Immature natural killer cell (primary cell): ENCODE measurements at regions not wholly inside any gene's neighbourhood (a gene's known extent, or its start where the extent isn't known, plus 50 kb on each side); places are given as distances from the start of the nearest gene placed in this dataset.
A peak's percentile ranks its signal among the peaks of the same experiment; 100 is the strongest.
"Not testable (repeated sequence)": the region's sequence is repeated elsewhere in the genome, so short reads cannot be mapped to it uniquely, and the experiment has no call there.

Experiments used
- DNase-seq, 3 donors: peaks; one replicate each; pipeline ENCODE4 v3.0.0; 2022; ENCODE audit warnings: mixed read lengths in 1 of 3
- H3K27ac Mint-ChIP-seq, 6 donors: one replicate each; pipeline ENCODE4 v1.8.0; 2020; ENCODE audit warnings: mixed read lengths in 6 of 6, mild to moderate bottlenecking in 5 of 6, inconsistent platforms in 4 of 6, moderate library complexity in 3 of 6
- H3K27me3 Mint-ChIP-seq, 3 donors: one replicate each; pipeline ENCODE4 v1.8.0; 2020 to 2021; ENCODE audit warnings: low read depth in 3 of 3, mild to moderate bottlenecking in 3 of 3, mixed read lengths in 3 of 3, moderate library complexity in 3 of 3, inconsistent platforms in 1 of 3
- H3K36me3 Mint-ChIP-seq, 3 donors: one replicate each; pipeline ENCODE4 v1.8.0; 2020; ENCODE audit warnings: mixed read lengths in 3 of 3, inconsistent platforms in 2 of 3, mild to moderate bottlenecking in 2 of 3
- H3K4me1 Mint-ChIP-seq, 2 donors: one replicate each; pipeline ENCODE4 v1.8.0; 2020; ENCODE audit warnings: inconsistent platforms in 2 of 2, mild to moderate bottlenecking in 2 of 2, mixed read lengths in 2 of 2, moderate library complexity in 1 of 2
- H3K4me3 Mint-ChIP-seq, 5 donors: one replicate each; pipeline ENCODE4 v1.8.0; 2020; ENCODE audit warnings: mild to moderate bottlenecking in 5 of 5, mixed read lengths in 5 of 5, inconsistent platforms in 3 of 5, moderate library complexity in 3 of 5
- H3K9me3 Mint-ChIP-seq, 6 donors: one replicate each; pipeline ENCODE4 v1.8.0; 2020; ENCODE audit warnings: mild to moderate bottlenecking in 6 of 6, mixed read lengths in 6 of 6, inconsistent platforms in 4 of 6, moderate library complexity in 3 of 6

GRCh38 chr5:85466423-85466822, 1081.7 kb upstream of the EDIL3 start:
- H3K27ac Mint-ChIP-seq: no peak overlapping the region
- DNase-seq: no peak
- no peaks in the 10 kb centered on the region for H3K36me3 Mint-ChIP-seq
- H3K27me3 Mint-ChIP-seq: no peaks in the 10 kb centered on the region
- H3K4me3 Mint-ChIP-seq: no peak overlapping the region
- no peaks in the 10 kb centered on the region for H3K4me1 Mint-ChIP-seq
- peaks cover 22 to 78% (median 41%) of the 10 kb centered on the region in 6 donors for H3K9me3 Mint-ChIP-seq

DNA sequence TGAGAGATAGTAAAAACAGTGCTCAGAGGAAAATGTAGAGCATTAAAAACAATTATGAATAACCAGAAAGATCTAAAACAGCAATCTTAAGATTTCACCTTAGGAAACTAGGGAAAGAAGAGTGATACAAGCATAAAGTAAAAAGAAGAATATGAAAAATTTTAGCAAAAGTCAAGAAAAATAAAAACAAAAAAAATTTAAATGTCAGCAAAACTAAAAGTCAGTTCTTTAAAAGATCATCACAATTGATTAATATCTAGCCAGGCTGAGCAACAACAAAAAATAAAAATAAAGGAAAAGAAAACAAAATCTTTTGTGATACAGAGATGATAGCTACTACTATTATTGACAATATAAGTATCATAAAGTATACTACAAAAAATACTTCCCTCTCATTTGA, 1088.1 kb upstream of the EDIL3 start:
- peaks cover 0 to 4% (median 0%) of the 10 kb centered on the region in 3 donors for H3K27me3 Mint-ChIP-seq
- no peaks in the 10 kb centered on the region for H3K36me3 Mint-ChIP-seq
- no peak overlapping the region for H3K27ac Mint-ChIP-seq
- no peak for DNase-seq
- no peaks in the 10 kb centered on the region for H3K4me1 Mint-ChIP-seq
- peaks cover 19 to 72% (median 34%) of the 10 kb centered on the region in 6 donors for H3K9me3 Mint-ChIP-seq
- H3K4me3 Mint-ChIP-seq: no peak overlapping the region

- not testable (repeated sequence) for H3K4me3 Mint-ChIP-seq, DNase-seq, H3K4me1 Mint-ChIP-seq, H3K27ac Mint-ChIP-seq, H3K27me3 Mint-ChIP-seq, H3K36me3 Mint-ChIP-seq
- H3K9me3 Mint-ChIP-seq: peaks cover 12 to 68% (median 22%) of the 10 kb centered on the region in 6 donors
These were observed 1090.5 kb upstream of the EDIL3 start for GRCh38 chr5:85475151-85475550.

DNA sequence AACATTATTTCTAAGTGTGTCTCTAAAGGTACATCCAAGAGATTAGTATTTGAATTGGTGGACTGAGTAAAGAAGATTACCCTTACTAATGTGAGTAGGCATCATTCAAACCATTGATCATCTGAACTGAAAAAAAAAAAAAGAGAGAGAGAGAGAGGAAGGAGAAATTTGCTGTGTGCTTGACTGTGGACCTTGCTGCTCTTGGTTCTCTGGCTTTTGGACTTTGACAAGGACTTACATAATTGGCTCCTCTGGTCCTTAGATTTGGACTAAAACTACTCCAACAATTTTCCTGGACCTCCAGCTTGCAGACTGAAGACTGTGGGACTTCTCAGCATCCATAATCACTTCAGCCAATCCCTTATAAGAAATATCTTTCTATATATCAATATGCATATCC, 1091.9 kb upstream of the EDIL3 start:
- H3K27me3 Mint-ChIP-seq: peaks cover 0 to 4% (median 0%) of the 10 kb centered on the region in 3 donors
- no peak overlapping the region for H3K4me3 Mint-ChIP-seq
- no peak for DNase-seq
- H3K4me1 Mint-ChIP-seq: no peaks in the 10 kb centered on the region
- H3K9me3 Mint-ChIP-seq: peaks cover 8 to 61% (median 24%) of the 10 kb centered on the region in 6 donors
- H3K27ac Mint-ChIP-seq: no peak overlapping the region
- H3K36me3 Mint-ChIP-seq: no peaks in the 10 kb centered on the region

DNA sequence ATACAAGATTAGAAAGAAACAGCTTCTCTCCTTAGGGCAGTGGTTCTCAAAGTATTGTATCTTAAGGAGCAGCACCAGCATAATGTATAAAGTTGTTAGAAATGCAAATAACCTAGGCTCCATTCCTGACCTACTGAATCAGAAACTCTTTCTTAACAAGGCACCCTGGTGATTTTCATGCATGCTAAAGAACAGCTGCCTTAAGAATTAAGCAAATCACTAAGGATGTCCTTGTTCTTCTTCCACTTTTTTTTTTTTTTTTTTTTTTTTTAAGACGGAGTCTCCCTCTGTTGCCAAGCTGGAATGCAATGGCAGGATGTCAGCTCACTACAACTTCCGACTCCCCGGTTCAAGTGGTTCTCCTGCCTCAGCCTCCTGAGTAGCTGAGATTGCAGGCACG, 1095.2 kb upstream of the EDIL3 start:
- no peak for DNase-seq
- Mint-ChIP-seq H3K4me3 (no peak overlapping the region), H3K27ac (no peak overlapping the region), H3K36me3 (no peaks in the 10 kb centered on the region), H3K27me3 (peaks cover 0 to 2% (median 0%) of the 10 kb centered on the region in 3 donors), H3K9me3 (peaks cover 0 to 48% (median 21%) of the 10 kb centered on the region in 6 donors), H3K4me1 (no peaks in the 10 kb centered on the region)

GRCh38 chr5:85484982-85485574, 1100.4 kb upstream of the EDIL3 start:
- no peaks in the 10 kb centered on the region for H3K36me3 Mint-ChIP-seq
- no peak overlapping the region for H3K27ac Mint-ChIP-seq
- H3K4me1 Mint-ChIP-seq: no peaks in the 10 kb centered on the region
- no peak overlapping the region for H3K4me3 Mint-ChIP-seq
- DNase-seq: no peak
- peaks cover 6 to 29% (median 18%) of the 10 kb centered on the region in 6 donors for H3K9me3 Mint-ChIP-seq
- no peaks in the 10 kb centered on the region for H3K27me3 Mint-ChIP-seq

GRCh38 chr5:85488295-85488694, 1103.6 kb upstream of the EDIL3 start:
- no peaks in the 10 kb centered on the region for H3K4me1 Mint-ChIP-seq
- H3K27me3 Mint-ChIP-seq: no peaks in the 10 kb centered on the region
- no peaks in the 10 kb centered on the region for H3K36me3 Mint-ChIP-seq
- no peak overlapping the region for H3K27ac Mint-ChIP-seq
- no peak for DNase-seq
- H3K4me3 Mint-ChIP-seq: no peak overlapping the region
- H3K9me3 Mint-ChIP-seq: peaks cover 10 to 47% (median 29%) of the 10 kb centered on the region in 6 donors

- Mint-ChIP-seq H3K27me3 (peaks cover 0 to 2% (median 0%) of the 10 kb centered on the region in 3 donors), H3K27ac (no peak overlapping the region), H3K9me3 (peaks cover 0 to 43% (median 14%) of the 10 kb centered on the region in 6 donors), H3K36me3 (peaks cover 0 to 2% (median 0%) of the 10 kb centered on the region in 3 donors), H3K4me1 (no peaks in the 10 kb centered on the region), H3K4me3 (no peak overlapping the region)
- no peak for DNase-seq
These were observed 1116.2 kb upstream of the EDIL3 start for GRCh38 chr5:85500869-85501268.

- no peak overlapping the region for H3K4me3 Mint-ChIP-seq
- peaks cover 6 to 58% (median 31%) of the 10 kb centered on the region in 6 donors for H3K9me3 Mint-ChIP-seq
- no peak for DNase-seq
- no peak overlapping the region for H3K27ac Mint-ChIP-seq
- no peaks in the 10 kb centered on the region for H3K36me3 Mint-ChIP-seq
- no peaks in the 10 kb centered on the region for H3K27me3 Mint-ChIP-seq
- H3K4me1 Mint-ChIP-seq: no peaks in the 10 kb centered on the region
These were observed 1104.8 kb upstream of the COX7C start for GRCh38 chr5:85512896-85513295.

DNA sequence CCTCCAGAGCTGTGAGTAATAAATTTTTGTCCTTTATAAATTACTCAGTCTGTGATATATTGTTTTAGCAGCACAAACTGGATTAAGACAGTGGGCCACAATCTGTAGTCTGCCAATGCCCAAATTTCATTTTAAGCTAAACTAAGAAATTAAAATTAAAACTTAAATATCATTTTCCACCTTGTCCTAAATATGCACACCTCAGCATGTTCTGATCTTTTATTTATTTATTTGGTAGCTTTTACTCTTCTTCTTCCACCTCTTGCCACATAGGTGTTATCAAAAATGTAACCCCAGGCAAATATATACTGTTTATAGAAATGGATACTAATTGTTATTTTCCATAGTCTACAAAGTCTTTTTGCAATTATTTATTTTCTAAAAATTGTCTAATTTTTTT, 1102.2 kb upstream of the COX7C start:
- Mint-ChIP-seq H3K4me3 (no peak overlapping the region), H3K36me3 (no peaks in the 10 kb centered on the region), H3K9me3 (peaks cover 2 to 43% (median 18%) of the 10 kb centered on the region in 6 donors), H3K4me1 (no peaks in the 10 kb centered on the region), H3K27ac (no peak overlapping the region), H3K27me3 (peaks cover 0 to 1% (median 0%) of the 10 kb centered on the region in 3 donors)
- DNase-seq: no peak

DNA sequence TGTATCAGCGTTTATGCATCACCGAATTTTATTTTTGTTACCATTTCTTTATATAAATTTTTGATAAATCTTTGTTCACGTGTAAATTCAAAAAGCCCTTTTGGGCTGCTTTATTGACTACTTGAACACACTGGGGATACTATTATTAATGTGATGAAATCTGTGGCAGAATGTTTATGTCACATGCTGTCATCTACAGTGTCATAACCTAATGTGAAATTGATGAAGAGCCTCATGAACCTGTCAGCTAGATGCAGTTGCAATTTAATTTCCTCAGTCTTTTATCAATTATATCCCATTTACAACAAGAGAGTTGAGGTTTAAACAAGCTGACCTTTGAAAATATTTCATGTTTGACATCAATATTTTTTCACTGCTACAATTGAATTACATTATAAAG, 1100.4 kb upstream of the COX7C start:
- no peaks in the 10 kb centered on the region for H3K36me3 Mint-ChIP-seq
- no peak overlapping the region for H3K27ac Mint-ChIP-seq
- peaks cover 0 to 1% (median 0%) of the 10 kb centered on the region in 3 donors for H3K27me3 Mint-ChIP-seq
- DNase-seq: no peak
- no peaks in the 10 kb centered on the region for H3K4me1 Mint-ChIP-seq
- H3K9me3 Mint-ChIP-seq: peaks cover 2 to 37% (median 10%) of the 10 kb centered on the region in 6 donors
- H3K4me3 Mint-ChIP-seq: no peak overlapping the region

GRCh38 chr5:85533341-85534047, 1084.2 kb upstream of the COX7C start:
- Mint-ChIP-seq H3K4me3 (no peak overlapping the region), H3K9me3 (peaks cover 0 to 14% (median 5%) of the 10 kb centered on the region in 6 donors), H3K36me3 (no peaks in the 10 kb centered on the region), H3K27ac (no peak overlapping the region), H3K4me1 (no peaks in the 10 kb centered on the region), H3K27me3 (no peaks in the 10 kb centered on the region)
- no peak for DNase-seq

- H3K27ac Mint-ChIP-seq: no peak overlapping the region
- no peaks in the 10 kb centered on the region for H3K27me3 Mint-ChIP-seq
- H3K9me3 Mint-ChIP-seq: peaks cover 0 to 19% (median 5%) of the 10 kb centered on the region in 6 donors
- DNase-seq: no peak
- no peaks in the 10 kb centered on the region for H3K36me3 Mint-ChIP-seq
- no peak overlapping the region for H3K4me3 Mint-ChIP-seq
- no peaks in the 10 kb centered on the region for H3K4me1 Mint-ChIP-seq
These were observed 1079.4 kb upstream of the COX7C start for GRCh38 chr5:85538362-85538761.

GRCh38 chr5:85545129-85545528, 1072.6 kb upstream of the COX7C start:
- Mint-ChIP-seq H3K4me1 (no peaks in the 10 kb centered on the region), H3K27ac (peak overlapping the region in 1 of 6 donors; percentile 25), H3K4me3 (no peak overlapping the region), H3K27me3 (peaks cover 0 to 1% (median 0%) of the 10 kb centered on the region in 3 donors), H3K9me3 (peaks cover 11 to 33% (median 17%) of the 10 kb centered on the region in 6 donors), H3K36me3 (no peaks in the 10 kb centered on the region)
- DNase-seq: no peak
